H1 (cell line): ENCODE measurements at regions not wholly inside any gene's neighbourhood (a gene's known extent, or its start where the extent isn't known, plus 50 kb on each side); places are given as distances from the start of the nearest gene placed in this dataset.
A peak's percentile ranks its signal among the peaks of the same experiment; 100 is the strongest.
"Not testable (repeated sequence)": the region's sequence is repeated elsewhere in the genome, so short reads cannot be mapped to it uniquely, and the experiment has no call there.

Experiments used
- CTCF ChIA-PET: fragments of 300-600 bp; sonication (Branson Sonifier 250); formaldehyde crosslinking; loops from one replicate; lab custom pipeline; 2021; ENCODE audit not compliant: partially characterized antibody; lab: Charles Lee
- POLR2A ChIA-PET: fragments of 300-600 bp; sonication (Branson Sonifier 250); formaldehyde crosslinking; loops from one replicate; lab custom pipeline; 2021; ENCODE audit warnings: inconsistent platforms; ENCODE audit not compliant: partially characterized antibody; lab: Charles Lee
- DNase-seq, 2 experiments: peaks; one replicate each; pipeline versions ENCODE4 v3.0.0 to v3.0.0-alpha.2; 2010 to 2022; ENCODE audit warnings: low spot score in 2 of 2, low read depth in 1 of 2, mixed read lengths in 1 of 2
- FAIRE-seq: peaks from 2 replicates; lab custom pipeline; 2011; peaks lifted over from hg19 to GRCh38; lab: Jason Lieb, UNC
- H2AFZ ChIP-seq: 2 replicates; pipeline ENCODE4 v1.8.1; 2012; ENCODE audit warnings: low read length, inconsistent platforms
- H2AK5ac ChIP-seq: 2 replicates; pipeline ENCODE4 v1.6.1; 2013; ENCODE audit warnings: low read depth, low read length
- H2BK120ac ChIP-seq: replicated peaks from 2 replicates; pipeline ENCODE3; 2013; ENCODE audit warnings: low read depth, low read length, inconsistent platforms
- H2BK12ac ChIP-seq: 2 replicates; pipeline ENCODE4 v1.6.1; 2013; ENCODE audit warnings: low read depth, low read length
- H2BK15ac ChIP-seq: 2 replicates; pipeline ENCODE4 v1.6.1; 2013; ENCODE audit warnings: low read length
- H2BK20ac ChIP-seq: 2 replicates; pipeline ENCODE4 v1.6.1; 2013; ENCODE audit warnings: low read length
- H2BK5ac ChIP-seq: 2 replicates; pipeline ENCODE4 v1.6.1; 2013; ENCODE audit warnings: low read depth, low read length
- H3K14ac ChIP-seq: 2 replicates; pipeline ENCODE4 v1.6.1; 2013; ENCODE audit warnings: inconsistent platforms; ENCODE audit not compliant: insufficient read length
- H3K18ac ChIP-seq: 2 replicates; pipeline ENCODE4 v1.6.1; 2013; ENCODE audit warnings: low read length; ENCODE audit errors: extremely low read depth
- H3K23ac ChIP-seq: 2 replicates; pipeline ENCODE4 v1.6.1; 2013; ENCODE audit warnings: inconsistent platforms; ENCODE audit not compliant: insufficient read length
- H3K23me2 ChIP-seq: 2 replicates; pipeline ENCODE4 v1.6.1; 2013; ENCODE audit warnings: low read depth, low read length
- H3K27ac ChIP-seq: 2 replicates; pipeline ENCODE4 v1.6.1; 2011; ENCODE audit warnings: low read depth, low read length, inconsistent platforms
- H3K27me3 ChIP-seq, 4 experiments: replicated peaks in 1 of 4; 1 replicate in 1 of 4; 2 replicates in 3 of 4; pipeline versions ENCODE4 v1.6.1 to v1.8.1; 2011 to 2013; ENCODE audit warnings: low read length in 3 of 4, mild to moderate bottlenecking in 3 of 4, inconsistent platforms in 2 of 4, mixed read lengths in 2 of 4, moderate library complexity in 1 of 4; ENCODE audit not compliant: control insufficient read depth in 3 of 4, insufficient read depth in 3 of 4; ENCODE audit errors: extremely low read depth in 1 of 4
- H3K36me3 ChIP-seq, 4 experiments: 2 replicates each; pipeline versions ENCODE4 v1.6.1 to v1.8.1; 2011 to 2013; ENCODE audit warnings: mild to moderate bottlenecking in 4 of 4, low read length in 3 of 4, moderate library complexity in 2 of 4, control low read depth in 1 of 4, inconsistent platforms in 1 of 4; ENCODE audit not compliant: insufficient read depth in 4 of 4, control insufficient read depth in 2 of 4
- H3K4ac ChIP-seq: replicated peaks from 2 replicates; pipeline ENCODE3; 2013; ENCODE audit warnings: low read length, low read depth, mixed read lengths, inconsistent platforms; ENCODE audit not compliant: insufficient read length
- H3K4me1 ChIP-seq, 4 experiments: replicated peaks in 1 of 4; 1 replicate in 1 of 4; 2 replicates in 3 of 4; pipeline versions ENCODE4 v1.6.1 to v1.8.1; 2011 to 2013; ENCODE audit warnings: low read length in 3 of 4, inconsistent platforms in 2 of 4, mixed read lengths in 1 of 4; ENCODE audit not compliant: insufficient read depth in 4 of 4, control insufficient read depth in 3 of 4
- H3K4me2 ChIP-seq, 2 experiments: 2 replicates each; pipeline versions ENCODE4 v1.6.1 to v1.8.1; 2011 to 2013; ENCODE audit warnings: low read depth in 2 of 2, low read length in 2 of 2, control low read depth in 1 of 2, inconsistent platforms in 1 of 2, mild to moderate bottlenecking in 1 of 2; ENCODE audit not compliant: insufficient read depth in 1 of 2
- H3K4me3 ChIP-seq, 4 experiments: fragments of 200-600, 300-600 bp in 1 of 4; sonication (generic), shearing (Covaris generic), sonication (Bioruptor Twin) in 1 of 4; 2 replicates each; pipeline versions ENCODE4 v1.5.1 to v1.8.1; 2011 to 2016; ENCODE audit warnings: low read length in 4 of 4, low read depth in 3 of 4, control low read depth in 2 of 4, inconsistent platforms in 2 of 4, mild to moderate bottlenecking in 2 of 4, mixed read lengths in 1 of 4, moderate library complexity in 1 of 4; ENCODE audit not compliant: insufficient read depth in 2 of 4; ENCODE audit errors: extremely low read depth in 1 of 4
- H3K56ac ChIP-seq: replicated peaks from 2 replicates; pipeline ENCODE3; 2013; ENCODE audit warnings: low read depth, mild to moderate bottlenecking, mixed read lengths, low read length, inconsistent platforms; ENCODE audit not compliant: insufficient read length
- H3K79me1 ChIP-seq: 2 replicates; pipeline ENCODE4 v1.6.1; 2013; ENCODE audit warnings: low read depth, low read length, control low read depth
- H3K79me2 ChIP-seq, 2 experiments: 2 replicates each; pipeline versions ENCODE4 v1.6.1 to v1.8.1; 2012 to 2013; ENCODE audit warnings: low read length in 2 of 2, mild to moderate bottlenecking in 2 of 2, inconsistent platforms in 1 of 2; ENCODE audit not compliant: insufficient read depth in 2 of 2, control insufficient read depth in 1 of 2
- H3K9ac ChIP-seq, 4 experiments: replicated peaks in 1 of 4; 1 replicate in 1 of 4; 2 replicates in 3 of 4; pipeline versions ENCODE4 v1.6.1 to v1.8.1; 2011 to 2013; ENCODE audit warnings: low read depth in 3 of 4, low read length in 3 of 4, control low read depth in 2 of 4, mild to moderate bottlenecking in 2 of 4, moderate library complexity in 2 of 4, inconsistent platforms in 1 of 4; ENCODE audit errors: extremely low read depth in 1 of 4
- H3K9me3 ChIP-seq, 2 experiments: 2 replicates each; pipeline versions ENCODE4 v1.6.1 to v1.8.1; 2012 to 2013; ENCODE audit warnings: mild to moderate bottlenecking in 2 of 2, moderate library complexity in 2 of 2, control low read depth in 1 of 2, inconsistent platforms in 1 of 2, low read depth in 1 of 2, low read length in 1 of 2, mixed read lengths in 1 of 2; ENCODE audit not compliant: insufficient read depth in 2 of 2
- H4K20me1 ChIP-seq, 2 experiments: replicated peaks in 1 of 2; 2 replicates each; pipeline versions ENCODE3 to v1.8.1; 2011 to 2013; ENCODE audit warnings: inconsistent platforms in 2 of 2, low read length in 2 of 2, mild to moderate bottlenecking in 1 of 2; ENCODE audit not compliant: insufficient read depth in 2 of 2, control insufficient read depth in 1 of 2
- H4K5ac ChIP-seq: 2 replicates; pipeline ENCODE4 v1.6.1; 2013; ENCODE audit warnings: low read length, low read depth, mixed read lengths, inconsistent platforms; ENCODE audit not compliant: insufficient read length
- H4K8ac ChIP-seq: 2 replicates; pipeline ENCODE4 v1.8.0; 2013; ENCODE audit warnings: mild to moderate bottlenecking, moderate library complexity, low read length, inconsistent platforms; ENCODE audit not compliant: insufficient read depth; ENCODE audit errors: extremely low read depth
- H4K91ac ChIP-seq: replicated peaks from 2 replicates; pipeline ENCODE3; 2013; ENCODE audit warnings: low read length, mixed read lengths, inconsistent platforms; ENCODE audit not compliant: insufficient read length
- WGBS, 2 experiments: shearing (Covaris generic) in 1 of 2; methylation state at CpG; one replicate each; pipeline versions ENCODE4 v1.1.6 to v1.1.7; 2013 to 2015; ENCODE audit warnings: low lambda C conversion rate in 2 of 2, mixed read lengths in 2 of 2, inconsistent platforms in 1 of 2, low coverage in 1 of 2, missing lambda C conversion rate in 1 of 2; ENCODE audit not compliant: insufficient replicate concordance in 2 of 2, insufficient coverage in 1 of 2, insufficient read length in 1 of 2; ENCODE audit errors: extremely low coverage in 1 of 2, missing lambda C conversion rate in 1 of 2; 5-methylcytosine and 5-hydroxymethylcytosine counted together

- H3K27ac ChIP-seq, H4K20me1 ChIP-seq, H2BK15ac ChIP-seq, H2BK20ac ChIP-seq, H3K4me1 ChIP-seq, H3K18ac ChIP-seq, H4K91ac ChIP-seq, H3K14ac ChIP-seq, H2BK12ac ChIP-seq, H3K4me3 ChIP-seq, H2AFZ ChIP-seq, H3K79me2 ChIP-seq, H3K4me2 ChIP-seq, H3K9ac ChIP-seq, CTCF ChIA-PET, H3K9me3 ChIP-seq, H3K36me3 ChIP-seq, H3K79me1 ChIP-seq, H3K27me3 ChIP-seq, H3K23me2 ChIP-seq, H3K56ac ChIP-seq, H3K23ac ChIP-seq, DNase-seq, H3K4ac ChIP-seq, H2BK120ac ChIP-seq, H4K8ac ChIP-seq, FAIRE-seq, H2AK5ac ChIP-seq, H2BK5ac ChIP-seq, H4K5ac ChIP-seq: not testable (repeated sequence)
- POLR2A ChIA-PET = interaction anchor here (1.5 to 6.4 kb wide), 3 partner anchors 15 to 55 kb away, joined by 5 to 51 read pairs (median 5); no protein-coding TSS in a partner anchor
- WGBS, 2 experiments = 82% methylated on average over 5 of the region's 5 CpGs; no CpG with 5 or more reads in 1 of the 2 experiments
These were observed 127.0 kb upstream of the NBPF11 start for GRCh38 chr1:148279002-148279542.

DNA sequence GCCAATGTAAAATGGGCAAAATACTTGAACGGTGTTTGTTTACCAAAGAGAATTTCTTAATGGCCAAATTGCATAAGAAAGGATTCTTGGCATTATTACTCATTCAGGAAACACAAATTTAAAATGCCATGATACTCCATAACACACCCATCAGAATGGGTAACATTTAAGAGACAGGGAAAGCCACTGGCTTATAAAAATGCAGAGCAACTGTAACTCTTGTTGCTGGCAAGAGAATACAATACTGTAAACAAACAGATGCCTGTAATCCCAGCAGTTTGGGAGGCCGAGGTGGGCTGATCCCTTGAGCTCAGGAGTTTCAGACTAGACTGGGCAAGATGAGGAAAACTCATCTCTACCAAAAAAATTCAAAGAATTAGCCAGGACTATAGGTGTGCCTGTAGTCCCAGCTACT, 125.8 kb upstream of the NBPF11 start:
- H4K20me1 ChIP-seq, H2BK5ac ChIP-seq, H2AFZ ChIP-seq, H3K27me3 ChIP-seq, H3K9ac ChIP-seq, H2BK120ac ChIP-seq, FAIRE-seq, H3K23ac ChIP-seq, H3K79me2 ChIP-seq, H3K36me3 ChIP-seq, DNase-seq, H3K18ac ChIP-seq, CTCF ChIA-PET, H3K4me3 ChIP-seq, H3K27ac ChIP-seq, H3K4me2 ChIP-seq, H3K9me3 ChIP-seq, H4K5ac ChIP-seq, H4K91ac ChIP-seq, H2BK20ac ChIP-seq, H3K4ac ChIP-seq, H3K4me1 ChIP-seq, H3K23me2 ChIP-seq, H3K14ac ChIP-seq, H3K79me1 ChIP-seq, H3K56ac ChIP-seq, H2AK5ac ChIP-seq, H4K8ac ChIP-seq: not testable (repeated sequence)
- POLR2A ChIA-PET = interaction anchor here (1.9 to 6.4 kb wide), 2 partner anchors 14 to 16 kb away, joined by 5 to 51 read pairs; no protein-coding TSS in a partner anchor
- H2BK12ac ChIP-seq = 0 out of 2 replicates have a peak overlapping the region, but pooled peaks have one; percentile 71
- peak overlapping the region; percentile 61; the same call in 1 of the 2 replicates for H2BK15ac ChIP-seq
- 72% methylated on average over 2 of the region's 2 CpGs; no CpG with 5 or more reads in 1 of the 2 experiments for WGBS, 2 experiments
